CD14-positive monocyte (primary cell): ENCODE measurements at regions not wholly inside any gene's neighbourhood (a gene's known extent, or its start where the extent isn't known, plus 50 kb on each side); places are given as distances from the start of the nearest gene placed in this dataset.

Experiments used
- DNase-seq, 3 donors: peaks; one replicate each; pipeline ENCODE4 v3.0.0-alpha.2; 2011 to 2022
- H2AFZ ChIP-seq: 2 replicates; pipeline ENCODE4 v1.6.0; 2012; ENCODE audit warnings: mild to moderate bottlenecking, low read depth, low read length, inconsistent platforms; ENCODE audit not compliant: insufficient read depth, poor library complexity, severe bottlenecking
- H3K27ac ChIP-seq, 2 donors: 1 replicate in 1 of 2; 2 replicates in 1 of 2; pipeline ENCODE4 v1.5.1; 2012 to 2013; ENCODE audit warnings: low read length in 2 of 2, control low read depth in 1 of 2, inconsistent platforms in 1 of 2, low read depth in 1 of 2, mild to moderate bottlenecking in 1 of 2
- H3K27me3 ChIP-seq, 2 donors: one replicate each; pipeline versions ENCODE4 v1.6.0 to v1.6.1; 2011 to 2013; ENCODE audit warnings: low read length in 2 of 2; ENCODE audit not compliant: control insufficient read depth in 2 of 2, insufficient read depth in 2 of 2
- H3K36me3 ChIP-seq, 2 donors: replicated peaks in 1 of 2; 1 replicate in 1 of 2; 2 replicates in 1 of 2; pipeline versions ENCODE4 v1.5.1 to v1.6.1; 2012 to 2013; ENCODE audit warnings: low read length in 2 of 2, control low read depth in 1 of 2, inconsistent platforms in 1 of 2, mild to moderate bottlenecking in 1 of 2; ENCODE audit not compliant: insufficient read depth in 2 of 2, control insufficient read depth in 1 of 2
- H3K4me1 ChIP-seq, 2 donors: 1 replicate in 1 of 2; 2 replicates in 1 of 2; pipeline versions ENCODE4 v1.5.1 to v1.6.1; 2012 to 2013; ENCODE audit warnings: low read length in 2 of 2, control low read depth in 1 of 2, inconsistent platforms in 1 of 2, mild to moderate bottlenecking in 1 of 2, moderate library complexity in 1 of 2; ENCODE audit not compliant: insufficient read depth in 2 of 2, control insufficient read depth in 1 of 2
- H3K4me2 ChIP-seq: replicated peaks from 2 replicates; pipeline ENCODE3; 2012; ENCODE audit warnings: low read length, moderate library complexity, mild to moderate bottlenecking; ENCODE audit not compliant: poor library complexity, severe bottlenecking; ENCODE audit errors: extremely low read depth
- H3K4me3 ChIP-seq, 3 experiments: fragments of 200-600 bp in 1 of 3; sonication (generic) in 1 of 3; replicated peaks in 1 of 3; 1 replicate in 2 of 3; 2 replicates in 1 of 3; pipeline ENCODE4 v1.5.1; 2011 to 2013; ENCODE audit warnings: low read length in 3 of 3, mild to moderate bottlenecking in 3 of 3, control low read depth in 2 of 3, low read depth in 2 of 3, inconsistent platforms in 1 of 3, moderate library complexity in 1 of 3
- H3K79me2 ChIP-seq: 2 replicates; pipeline ENCODE4 v1.6.0; 2012; ENCODE audit warnings: mild to moderate bottlenecking, control low read depth, inconsistent platforms, low read length, moderate library complexity; ENCODE audit not compliant: insufficient read depth
- H3K9ac ChIP-seq: 2 replicates; pipeline ENCODE4 v1.6.0; 2017; ENCODE audit warnings: low read length, mild to moderate bottlenecking; ENCODE audit not compliant: insufficient read depth, poor library complexity, severe bottlenecking
- H3K9me3 ChIP-seq, 2 donors: replicated peaks in 1 of 2; 1 replicate in 1 of 2; 2 replicates in 1 of 2; pipeline versions ENCODE4 v1.5.1 to v1.6.1; 2012 to 2013; ENCODE audit warnings: low read length in 2 of 2, control low read depth in 1 of 2; ENCODE audit not compliant: control insufficient read depth in 1 of 2, insufficient read depth in 1 of 2
- H4K20me1 ChIP-seq: 2 replicates; pipeline ENCODE4 v1.6.0; 2012; ENCODE audit warnings: mild to moderate bottlenecking, low read length, control low read depth, moderate library complexity; ENCODE audit not compliant: insufficient read depth
- H3K27ac Mint-ChIP-seq, 7 donors: one replicate each; pipeline ENCODE4 v1.8.0; 2020; ENCODE audit warnings: mild to moderate bottlenecking in 7 of 7, mixed read lengths in 7 of 7, moderate library complexity in 6 of 7, inconsistent platforms in 2 of 7
- H3K27me3 Mint-ChIP-seq, 3 donors: one replicate each; pipeline ENCODE4 v1.8.0; 2021 to 2022; ENCODE audit warnings: low read depth in 3 of 3, mild to moderate bottlenecking in 3 of 3, mixed read lengths in 3 of 3, moderate library complexity in 3 of 3, inconsistent platforms in 1 of 3
- H3K36me3 Mint-ChIP-seq, 2 donors: one replicate each; pipeline ENCODE4 v1.8.0; 2020; ENCODE audit warnings: mixed read lengths in 2 of 2, inconsistent platforms in 1 of 2, mild to moderate bottlenecking in 1 of 2
- H3K4me1 Mint-ChIP-seq: one replicate; pipeline ENCODE4 v1.8.0; 2020; ENCODE audit warnings: mild to moderate bottlenecking, mixed read lengths
- H3K4me3 Mint-ChIP-seq, 2 donors: one replicate each; pipeline ENCODE4 v1.8.0; 2020; ENCODE audit warnings: mild to moderate bottlenecking in 2 of 2, mixed read lengths in 2 of 2, moderate library complexity in 1 of 2
- H3K9me3 Mint-ChIP-seq, 7 donors: one replicate each; pipeline ENCODE4 v1.8.0; 2020 to 2022; ENCODE audit warnings: mixed read lengths in 7 of 7, mild to moderate bottlenecking in 6 of 7, moderate library complexity in 6 of 7, inconsistent platforms in 2 of 7
- CTCF ChIP-seq: fragments of 200-600 bp; IDR thresholded peaks from one replicate; pipeline ENCODE4 v1.8.0; 2022; ENCODE audit warnings: antibody characterized with exemption, mild to moderate bottlenecking
- WGBS: methylation state at CpG from one replicate; pipeline ENCODE4 v1.1.5; 2013; ENCODE audit warnings: missing lambda C conversion rate; ENCODE audit not compliant: insufficient coverage; 5-methylcytosine and 5-hydroxymethylcytosine counted together
- intact Hi-C, 2 donors: fragments of 100-400 bp; cut with micrococcal nuclease; formaldehyde crosslinking; loops; one replicate each; pipeline versions ENCODE4 v1.15.0 to v1.15.1; 2023

DNA sequence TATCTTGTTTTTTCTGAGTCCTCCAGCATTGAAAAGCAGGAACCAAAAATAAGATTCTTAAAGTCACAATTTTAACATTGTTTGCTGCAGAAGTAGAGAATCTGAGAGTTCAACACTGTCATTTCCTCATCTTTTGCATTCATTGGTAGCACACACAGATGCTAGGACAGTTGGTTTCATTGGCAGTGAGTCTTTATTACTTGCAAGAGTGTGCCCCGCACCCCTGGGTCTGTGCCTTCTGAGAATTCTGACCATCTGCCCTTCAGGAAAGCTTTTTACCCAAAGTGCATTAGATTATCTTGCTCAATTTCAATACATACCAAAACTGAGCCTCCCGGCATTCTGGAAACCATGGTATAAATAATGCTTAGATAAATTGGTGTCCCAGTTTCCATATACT is 247.7 kb upstream of the SLITRK1 start:
- H4K20me1 ChIP-seq, result no peaks in the 10 kb centered on the region
- Mint-ChIP-seq H3K4me3 (no peak overlapping the region), H3K27me3 (peaks cover 0 to 2% (median 0%) of the 10 kb centered on the region in 3 donors), H3K27ac (no peak overlapping the region), H3K4me1 (no peaks in the 10 kb centered on the region), H3K9me3 (peaks cover 0 to 4% (median 0%) of the 10 kb centered on the region in 7 donors), H3K36me3 (no peaks in the 10 kb centered on the region)
- peaks cover 0 to 3% of the 10 kb centered on the region in 2 donors for H3K9me3 ChIP-seq
- H3K36me3 ChIP-seq, result no peaks in the 10 kb centered on the region
- no peak overlapping the region for H2AFZ ChIP-seq
- H3K79me2 ChIP-seq, result no peaks in the 10 kb centered on the region
- WGBS, result 100% methylated on average over 1 of the region's 2 CpGs
- no peak overlapping the region for H3K27ac ChIP-seq
- H3K4me1 ChIP-seq, result no peaks in the 10 kb centered on the region
- intact Hi-C loops, result no loop called here
- no peak overlapping the region for H3K4me3 ChIP-seq
- TF ChIP-seq CTCF, result no peak
- no peak overlapping the region for H3K4me2 ChIP-seq
- H3K9ac ChIP-seq, result no peak overlapping the region
- DNase-seq, result no peak
- no peaks in the 10 kb centered on the region for H3K27me3 ChIP-seq

GRCh38 chr13:84127597-84128128 is 245.4 kb upstream of the SLITRK1 start:
- TF ChIP-seq CTCF, result no peak
- no peak overlapping the region for H3K4me3 Mint-ChIP-seq
- no peaks in the 10 kb centered on the region for H3K4me1 Mint-ChIP-seq
- H3K4me2 ChIP-seq, result no peak overlapping the region
- no peak overlapping the region for H3K27ac ChIP-seq
- H3K9ac ChIP-seq, result no peak overlapping the region
- H3K27me3 ChIP-seq, result no peaks in the 10 kb centered on the region
- H3K36me3 Mint-ChIP-seq, result no peaks in the 10 kb centered on the region
- no peaks in the 10 kb centered on the region for H3K4me1 ChIP-seq
- H3K9me3 ChIP-seq, result peaks cover 0 to 3% of the 10 kb centered on the region in 2 donors
- no peak overlapping the region for H3K4me3 ChIP-seq
- intact Hi-C loops, result no loop called here
- peaks cover 0 to 2% (median 0%) of the 10 kb centered on the region in 3 donors for H3K27me3 Mint-ChIP-seq
- DNase-seq, result no peak
- H3K79me2 ChIP-seq, result no peaks in the 10 kb centered on the region
- H3K27ac Mint-ChIP-seq, result no peak overlapping the region
- WGBS, result 89% methylated on average over 3 of the region's 8 CpGs
- no peak overlapping the region for H2AFZ ChIP-seq
- H3K36me3 ChIP-seq, result no peaks in the 10 kb centered on the region
- no peaks in the 10 kb centered on the region for H4K20me1 ChIP-seq
- H3K9me3 Mint-ChIP-seq, result peaks cover 0 to 4% (median 0%) of the 10 kb centered on the region in 7 donors
